Right lung (tissue), 2 donors: ENCODE measurements at regions not wholly inside any gene's neighbourhood (a gene's known extent, or its start where the extent isn't known, plus 50 kb on each side); places are given as distances from the start of the nearest gene placed in this dataset.

Experiments
- DNase-seq, 2 donors: peaks; one replicate each; pipeline ENCODE4 v3.0.0-alpha.2; 2013

DNA sequence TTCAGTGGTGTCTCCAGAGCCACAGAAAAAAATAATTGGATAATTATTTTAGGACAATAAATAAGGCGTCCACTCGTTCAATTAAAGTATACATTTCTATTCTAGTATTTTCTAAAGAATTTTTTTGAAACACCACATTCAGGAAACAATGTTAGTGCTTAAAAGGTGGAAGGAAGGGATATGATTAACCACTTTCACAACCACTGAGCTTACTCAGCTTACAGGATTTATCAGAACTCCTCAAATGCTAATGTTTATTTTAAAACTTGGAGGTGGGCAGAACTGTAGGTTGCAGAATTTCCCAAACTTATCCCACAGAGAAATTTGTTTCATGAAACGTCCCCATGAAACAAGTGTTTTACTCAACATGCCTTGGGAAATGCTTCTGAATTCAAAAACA, 54.3 kb upstream of the MAGEB2 start:
- no peak for DNase-seq
